HEK293 (cell line): ENCODE measurements at regions not wholly inside any gene's neighbourhood (a gene's known extent, or its start where the extent isn't known, plus 50 kb on each side); places are given as distances from the start of the nearest gene placed in this dataset.

Source experiments
- CTCF ChIA-PET: fragments of 350-600 bp; formaldehyde crosslinking; extraction: SDS; loops from one replicate; lab custom pipeline; 2021; ENCODE audit warnings: antibody characterized with exemption; lab: Yijun Ruan, JAX
- POLR2A ChIA-PET: fragments of 300-600 bp; formaldehyde crosslinking; extraction: SDS; loops from one replicate; lab custom pipeline; 2020; ENCODE audit warnings: antibody characterized with exemption, inconsistent platforms; lab: Yijun Ruan, JAX
- H3K27ac ChIP-seq: fragments of 200-500 bp; sonication (Bioruptor generic); 2 replicates; pipeline ENCODE4 v1.5.1; 2014; ENCODE audit warnings: low read depth, low read length, control low read depth, inconsistent platforms; ENCODE audit errors: extremely low read depth
- H3K36me3 ChIP-seq, 2 experiments: fragments of 200-500 bp in 1 of 2; sonication (Bioruptor generic) in 1 of 2; 1 replicate in 1 of 2; 2 replicates in 1 of 2; pipeline ENCODE4 v1.5.1; 2014 to 2017; ENCODE audit warnings: inconsistent platforms in 2 of 2, low read length in 2 of 2; ENCODE audit not compliant: control insufficient read depth in 2 of 2, insufficient read depth in 1 of 2
- H3K4me1 ChIP-seq: fragments of 200-500 bp; sonication (Bioruptor generic); 2 replicates; pipeline ENCODE4 v1.5.1; 2014; ENCODE audit warnings: mild to moderate bottlenecking, low read length, inconsistent platforms; ENCODE audit not compliant: control insufficient read depth, insufficient read depth
- H3K4me3 ChIP-seq: 2 replicates; pipeline ENCODE4 v1.5.1; 2011; ENCODE audit warnings: low read depth, mild to moderate bottlenecking, control low read depth, low read length, moderate library complexity
- H3K9me3 ChIP-seq: fragments of 200-500 bp; sonication (Bioruptor generic); 2 replicates; pipeline ENCODE4 v1.5.1; 2014; ENCODE audit warnings: low read depth, low read length, inconsistent platforms; ENCODE audit not compliant: control insufficient read depth, insufficient read depth
- KLF7 ChIP-seq: fragments of 450-650 bp; formaldehyde crosslinking; IDR thresholded peaks from 2 replicates; pipeline ENCODE4 v1.5.1; 2016; ENCODE audit warnings: missing biosample characterization, missing genetic modification characterization, borderline replicate concordance
- REPIN1 ChIP-seq: fragments of 450-650 bp; formaldehyde crosslinking; IDR thresholded peaks from 2 replicates; pipeline ENCODE4 v1.5.1; 2017; ENCODE audit warnings: missing biosample characterization, missing genetic modification characterization, low read depth
- ZBTB20 ChIP-seq: fragments of 450-650 bp; formaldehyde crosslinking; IDR thresholded peaks from 2 replicates; pipeline ENCODE4 v1.5.1; 2016; ENCODE audit warnings: missing biosample characterization, missing genetic modification characterization
- ZBTB26 ChIP-seq: fragments of 450-650 bp; formaldehyde crosslinking; optimal IDR thresholded peaks from 2 replicates; pipeline ENCODE3; 2016; ENCODE audit warnings: missing biosample characterization, mild to moderate bottlenecking, missing genetic modification characterization
- ZBTB48 ChIP-seq: fragments of 450-650 bp; formaldehyde crosslinking; IDR thresholded peaks from 2 replicates; pipeline ENCODE4 v1.5.1; 2016; ENCODE audit warnings: missing biosample characterization, missing genetic modification characterization
- ZFP3 ChIP-seq: fragments of 450-650 bp; formaldehyde crosslinking; IDR thresholded peaks from 2 replicates; pipeline ENCODE4 v1.5.1; 2016; ENCODE audit warnings: low read depth, missing biosample characterization, missing genetic modification characterization
- ZFP41 ChIP-seq: fragments of 450-650 bp; formaldehyde crosslinking; IDR thresholded peaks from 2 replicates; pipeline ENCODE4 v1.5.1; 2016; ENCODE audit warnings: missing biosample characterization, missing genetic modification characterization, borderline replicate concordance
- ZNF114 ChIP-seq: fragments of 450-650 bp; formaldehyde crosslinking; IDR thresholded peaks from 2 replicates; pipeline ENCODE4 v1.5.0; 2017; ENCODE audit warnings: missing biosample characterization, missing genetic modification characterization
- ZNF174 ChIP-seq: fragments of 450-650 bp; formaldehyde crosslinking; IDR thresholded peaks from 2 replicates; pipeline ENCODE4 v1.5.0; 2017; ENCODE audit warnings: missing biosample characterization, mild to moderate bottlenecking, missing genetic modification characterization
- ZNF175 ChIP-seq: fragments of 450-650 bp; formaldehyde crosslinking; IDR thresholded peaks from 2 replicates; pipeline ENCODE4 v1.5.1; 2016; ENCODE audit warnings: missing biosample characterization, missing genetic modification characterization
- ZNF19 ChIP-seq: fragments of 450-650 bp; formaldehyde crosslinking; IDR thresholded peaks from 2 replicates; pipeline ENCODE4; 2016; ENCODE audit warnings: missing biosample characterization, missing genetic modification characterization, low read depth
- ZNF341 ChIP-seq: fragments of 450-650 bp; formaldehyde crosslinking; IDR thresholded peaks from 2 replicates; pipeline ENCODE4; 2016; ENCODE audit warnings: low read depth, missing biosample characterization, missing genetic modification characterization
- ZNF350 ChIP-seq: fragments of 450-650 bp; formaldehyde crosslinking; IDR thresholded peaks from 2 replicates; pipeline ENCODE4 v1.5.0; 2017; ENCODE audit warnings: missing biosample characterization, mild to moderate bottlenecking, missing genetic modification characterization
- ZNF394 ChIP-seq: fragments of 450-650 bp; formaldehyde crosslinking; IDR thresholded peaks from 2 replicates; pipeline ENCODE4 v1.5.1; 2016; ENCODE audit warnings: missing biosample characterization, missing genetic modification characterization, mild to moderate bottlenecking, moderate library complexity, borderline replicate concordance
- ZNF416 ChIP-seq: fragments of 450-650 bp; formaldehyde crosslinking; IDR thresholded peaks from 2 replicates; pipeline ENCODE4 v1.5.1; 2016; ENCODE audit warnings: missing biosample characterization, missing genetic modification characterization
- ZNF529 ChIP-seq: fragments of 450-650 bp; formaldehyde crosslinking; IDR thresholded peaks from 2 replicates; pipeline ENCODE4 v1.5.1; 2017; ENCODE audit warnings: missing genetic modification characterization, missing biosample characterization; ENCODE audit not compliant: insufficient replicate concordance
- ZNF555 ChIP-seq: fragments of 450-650 bp; formaldehyde crosslinking; conservative IDR thresholded peaks from 2 replicates; pipeline ENCODE4 v1.5.1; 2017; ENCODE audit warnings: missing biosample characterization, mild to moderate bottlenecking, missing genetic modification characterization, inconsistent platforms
- ZNF623 ChIP-seq: fragments of 450-650 bp; formaldehyde crosslinking; IDR thresholded peaks from 2 replicates; pipeline ENCODE4 v1.5.1; 2016; ENCODE audit warnings: missing biosample characterization, missing genetic modification characterization
- ZNF768 ChIP-seq: fragments of 450-650 bp; formaldehyde crosslinking; IDR thresholded peaks from 2 replicates; pipeline ENCODE4 v1.5.1; 2018; ENCODE audit warnings: missing biosample characterization, mild to moderate bottlenecking, missing genetic modification characterization
- ZSCAN5A ChIP-seq: fragments of 450-650 bp; formaldehyde crosslinking; IDR thresholded peaks from 2 replicates; pipeline ENCODE4 v1.5.1; 2016; ENCODE audit warnings: missing biosample characterization, missing genetic modification characterization
- TF ChIP-seq, protein P1 (sequence below): sonication (generic); formaldehyde crosslinking; IDR thresholded peaks from 2 replicates; pipeline ENCODE4 v1.8.1; 2022; ENCODE audit warnings: mild to moderate bottlenecking, moderate library complexity, missing genetic modification reagents
- TF ChIP-seq, protein P2 (sequence below): fragments of 450-650 bp; formaldehyde crosslinking; IDR thresholded peaks from 2 replicates; pipeline ENCODE4 v1.5.1; 2016; ENCODE audit warnings: missing biosample characterization, missing genetic modification characterization
- TF ChIP-seq, protein P3 (sequence below): fragments of 450-650 bp; formaldehyde crosslinking; IDR thresholded peaks from 2 replicates; pipeline ENCODE4 v1.5.1; 2016; ENCODE audit warnings: missing biosample characterization, missing genetic modification characterization
- TF ChIP-seq, protein P4 (sequence below): fragments of 450-650 bp; formaldehyde crosslinking; IDR thresholded peaks from 2 replicates; pipeline ENCODE4 v1.5.1; 2016; ENCODE audit warnings: missing biosample characterization, missing genetic modification characterization

DNA sequence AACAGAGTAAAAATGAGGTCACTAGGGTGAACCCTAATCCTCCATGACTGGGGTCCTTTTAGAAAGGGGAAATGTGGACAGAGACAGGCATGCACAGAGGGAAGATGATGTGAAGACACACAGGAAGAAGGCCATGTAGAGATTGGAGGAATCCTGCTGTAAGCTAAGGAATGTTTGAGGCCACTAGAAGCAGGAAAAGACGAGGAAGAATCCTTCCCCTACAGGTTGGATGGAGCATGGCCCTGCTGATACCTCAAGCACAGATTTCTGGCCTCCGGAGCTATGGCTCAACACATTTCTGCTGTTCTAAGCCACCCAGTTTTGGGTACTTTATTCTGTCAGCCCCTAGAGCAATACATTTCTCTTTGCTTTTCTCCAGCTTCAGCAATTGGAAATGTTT lies 486.9 kb downstream of the MIAT start (continued):
- TF ChIP-seq ZBTB26 (tag by site-specific recombination), result no peak
- TF ChIP-seq ZNF555, result no peak
- TF ChIP-seq, protein P1, sequence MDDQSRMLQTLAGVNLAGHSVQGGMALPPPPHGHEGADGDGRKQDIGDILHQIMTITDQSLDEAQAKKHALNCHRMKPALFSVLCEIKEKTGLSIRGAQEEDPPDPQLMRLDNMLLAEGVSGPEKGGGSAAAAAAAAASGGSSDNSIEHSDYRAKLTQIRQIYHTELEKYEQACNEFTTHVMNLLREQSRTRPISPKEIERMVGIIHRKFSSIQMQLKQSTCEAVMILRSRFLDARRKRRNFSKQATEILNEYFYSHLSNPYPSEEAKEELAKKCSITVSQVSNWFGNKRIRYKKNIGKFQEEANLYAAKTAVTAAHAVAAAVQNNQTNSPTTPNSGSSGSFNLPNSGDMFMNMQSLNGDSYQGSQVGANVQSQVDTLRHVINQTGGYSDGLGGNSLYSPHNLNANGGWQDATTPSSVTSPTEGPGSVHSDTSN, result no peak
- TF ChIP-seq REPIN1 (tag by site-specific recombination), result no peak
- TF ChIP-seq, protein P2, sequence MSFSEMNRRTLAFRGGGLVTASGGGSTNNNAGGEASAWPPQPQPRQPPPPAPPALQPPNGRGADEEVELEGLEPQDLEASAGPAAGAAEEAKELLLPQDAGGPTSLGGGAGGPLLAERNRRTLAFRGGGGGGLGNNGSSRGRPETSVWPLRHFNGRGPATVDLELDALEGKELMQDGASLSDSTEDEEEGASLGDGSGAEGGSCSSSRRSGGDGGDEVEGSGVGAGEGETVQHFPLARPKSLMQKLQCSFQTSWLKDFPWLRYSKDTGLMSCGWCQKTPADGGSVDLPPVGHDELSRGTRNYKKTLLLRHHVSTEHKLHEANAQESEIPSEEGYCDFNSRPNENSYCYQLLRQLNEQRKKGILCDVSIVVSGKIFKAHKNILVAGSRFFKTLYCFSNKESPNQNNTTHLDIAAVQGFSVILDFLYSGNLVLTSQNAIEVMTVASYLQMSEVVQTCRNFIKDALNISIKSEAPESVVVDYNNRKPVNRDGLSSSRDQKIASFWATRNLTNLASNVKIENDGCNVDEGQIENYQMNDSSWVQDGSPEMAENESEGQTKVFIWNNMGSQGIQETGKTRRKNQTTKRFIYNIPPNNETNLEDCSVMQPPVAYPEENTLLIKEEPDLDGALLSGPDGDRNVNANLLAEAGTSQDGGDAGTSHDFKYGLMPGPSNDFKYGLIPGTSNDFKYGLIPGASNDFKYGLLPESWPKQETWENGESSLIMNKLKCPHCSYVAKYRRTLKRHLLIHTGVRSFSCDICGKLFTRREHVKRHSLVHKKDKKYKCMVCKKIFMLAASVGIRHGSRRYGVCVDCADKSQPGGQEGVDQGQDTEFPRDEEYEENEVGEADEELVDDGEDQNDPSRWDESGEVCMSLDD (tag by site-specific recombination), result no peak
- no peak for TF ChIP-seq ZFP3 (tag by site-specific recombination)

DNA sequence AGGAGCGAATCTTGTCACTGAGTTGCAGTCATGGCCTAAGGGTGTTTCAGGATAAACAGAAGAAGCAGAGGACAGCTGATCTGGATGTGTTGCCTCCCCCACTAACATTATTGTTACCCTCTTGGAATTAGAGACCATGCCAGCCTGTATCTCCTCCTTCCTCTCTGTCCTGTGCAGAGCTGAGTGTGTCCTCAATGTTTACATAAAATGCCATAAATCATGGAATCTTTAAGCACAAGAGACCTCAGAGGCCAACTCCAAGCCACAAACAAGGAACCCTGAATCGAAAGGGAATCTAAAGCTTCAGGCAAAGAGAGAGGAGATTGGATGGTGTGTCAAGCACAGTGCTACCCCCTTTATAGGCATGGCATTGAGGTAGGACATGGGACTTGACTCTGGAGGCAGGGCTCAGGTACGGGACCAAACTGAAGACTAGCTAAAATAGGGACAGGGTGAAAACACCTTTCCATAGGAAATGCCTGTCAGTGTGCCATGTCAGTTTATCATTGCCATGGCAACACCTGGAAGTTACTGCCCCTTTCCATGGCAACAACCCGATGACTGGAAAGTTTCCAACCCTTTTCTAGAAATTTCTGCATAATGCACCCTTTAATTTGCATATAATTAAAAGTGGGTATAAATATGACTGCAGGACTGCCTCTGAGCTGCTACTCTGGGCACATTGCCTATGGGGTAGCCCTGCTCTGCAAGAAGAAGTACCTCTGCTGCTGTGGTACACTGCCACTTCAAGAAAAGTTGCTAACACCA lies 489.7 kb downstream of the MIAT start:
- no peak for TF ChIP-seq ZNF341 (tag by site-specific recombination)
- TF ChIP-seq, protein P3, sequence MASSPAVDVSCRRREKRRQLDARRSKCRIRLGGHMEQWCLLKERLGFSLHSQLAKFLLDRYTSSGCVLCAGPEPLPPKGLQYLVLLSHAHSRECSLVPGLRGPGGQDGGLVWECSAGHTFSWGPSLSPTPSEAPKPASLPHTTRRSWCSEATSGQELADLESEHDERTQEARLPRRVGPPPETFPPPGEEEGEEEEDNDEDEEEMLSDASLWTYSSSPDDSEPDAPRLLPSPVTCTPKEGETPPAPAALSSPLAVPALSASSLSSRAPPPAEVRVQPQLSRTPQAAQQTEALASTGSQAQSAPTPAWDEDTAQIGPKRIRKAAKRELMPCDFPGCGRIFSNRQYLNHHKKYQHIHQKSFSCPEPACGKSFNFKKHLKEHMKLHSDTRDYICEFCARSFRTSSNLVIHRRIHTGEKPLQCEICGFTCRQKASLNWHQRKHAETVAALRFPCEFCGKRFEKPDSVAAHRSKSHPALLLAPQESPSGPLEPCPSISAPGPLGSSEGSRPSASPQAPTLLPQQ, result no peak
- TF ChIP-seq ZNF394 (tag by site-specific recombination), result no peak
- no peak for TF ChIP-seq ZSCAN5A (tag by site-specific recombination)
- TF ChIP-seq ZBTB20, result no peak
- TF ChIP-seq ZNF529 (tag by site-specific recombination), result no peak
- TF ChIP-seq ZNF623 (tag by site-specific recombination), result no peak
- no peak for TF ChIP-seq ZNF350 (tag by site-specific recombination)
- no peak for TF ChIP-seq ZNF416 (tag by site-specific recombination)
- no peak for TF ChIP-seq ZNF19 (tag by site-specific recombination)
- no peak for TF ChIP-seq ZNF174 (tag by site-specific recombination)
- no peak for TF ChIP-seq ZNF114 (tag by site-specific recombination)
- no peak for TF ChIP-seq ZNF175 (tag by site-specific recombination)
- no peak for TF ChIP-seq ZFP41 (tag by site-specific recombination)
- no peak for TF ChIP-seq ZNF768 (tag by site-specific recombination)
- TF ChIP-seq, protein P4, sequence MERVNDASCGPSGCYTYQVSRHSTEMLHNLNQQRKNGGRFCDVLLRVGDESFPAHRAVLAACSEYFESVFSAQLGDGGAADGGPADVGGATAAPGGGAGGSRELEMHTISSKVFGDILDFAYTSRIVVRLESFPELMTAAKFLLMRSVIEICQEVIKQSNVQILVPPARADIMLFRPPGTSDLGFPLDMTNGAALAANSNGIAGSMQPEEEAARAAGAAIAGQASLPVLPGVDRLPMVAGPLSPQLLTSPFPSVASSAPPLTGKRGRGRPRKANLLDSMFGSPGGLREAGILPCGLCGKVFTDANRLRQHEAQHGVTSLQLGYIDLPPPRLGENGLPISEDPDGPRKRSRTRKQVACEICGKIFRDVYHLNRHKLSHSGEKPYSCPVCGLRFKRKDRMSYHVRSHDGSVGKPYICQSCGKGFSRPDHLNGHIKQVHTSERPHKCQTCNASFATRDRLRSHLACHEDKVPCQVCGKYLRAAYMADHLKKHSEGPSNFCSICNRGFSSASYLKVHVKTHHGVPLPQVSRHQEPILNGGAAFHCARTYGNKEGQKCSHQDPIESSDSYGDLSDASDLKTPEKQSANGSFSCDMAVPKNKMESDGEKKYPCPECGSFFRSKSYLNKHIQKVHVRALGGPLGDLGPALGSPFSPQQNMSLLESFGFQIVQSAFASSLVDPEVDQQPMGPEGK (tag by site-specific recombination), result no peak
- TF ChIP-seq KLF7 (tag by site-specific recombination), result no peak
- TF ChIP-seq ZBTB48 (tag by site-specific recombination), result no peak
- Histone ChIP-seq H3K9me3 (no peaks in the 10 kb centered on the region), H3K4me3 (no peak overlapping the region), H3K36me3 (no peaks in the 10 kb centered on the region), H3K4me1 (no peaks in the 10 kb centered on the region), H3K27ac (no peak overlapping the region)
- ChIA-PET POLR2A (interaction anchor here (1.0 to 2.0 kb wide), 2 partner anchors 10 to 13 kb away, joined by 3 to 5 read pairs; no protein-coding TSS in a partner anchor), CTCF (interaction anchor here (0.7 to 0.8 kb wide), 2 partner anchors 9 to 10 kb away, joined by 3 to 4 read pairs; no protein-coding TSS in a partner anchor)
